ENCODE measurements at regions not wholly inside any gene's neighbourhood (a gene's known extent, or its start where the extent isn't known, plus 50 kb on each side); places are given as distances from the start of the nearest gene placed in this dataset.
A peak's percentile ranks its signal among the peaks of the same experiment; 100 is the strongest.

- Histone ChIP-seq H3K9ac (ENCODE audit: low read length) (no peak overlapping the region), H3K4me3 (ENCODE audit: low read length) (no peak overlapping the region), H3K9me3 (ENCODE audit: control insufficient read depth, low read length) (no peaks in the 10 kb centered on the region), H3K4me1 (ENCODE audit: control insufficient read depth, insufficient read depth, low read length) (peaks cover 18% of the 10 kb centered on the region), H3K27me3 (replicated peaks; ENCODE audit: control insufficient read depth, insufficient read depth, low read length) (no peaks in the 10 kb centered on the region), H3K36me3 (ENCODE audit: control insufficient read depth, insufficient read depth, low read length, severe bottlenecking) (no peaks in the 10 kb centered on the region)
- no peak for DNase-seq (ENCODE audit: low read depth)
These were observed 351.7 kb downstream of the DIRAS2 start for GRCh38 chr9:90290716-90291485.

- Histone ChIP-seq H3K4me3 (ENCODE audit: low read length) (peak overlapping the region; percentile 55), H3K9ac (ENCODE audit: low read length) (peak overlapping the region; percentile 14), H3K36me3 (ENCODE audit: control insufficient read depth, insufficient read depth, low read length, severe bottlenecking) (no peaks in the 10 kb centered on the region), H3K4me1 (ENCODE audit: control insufficient read depth, insufficient read depth, low read length) (peaks cover 7% of the 10 kb centered on the region), H3K9me3 (ENCODE audit: control insufficient read depth, low read length) (no peaks in the 10 kb centered on the region), H3K27me3 (replicated peaks; ENCODE audit: control insufficient read depth, insufficient read depth, low read length) (no peaks in the 10 kb centered on the region)
- no peak for DNase-seq (ENCODE audit: low read depth)
These were observed 346.1 kb downstream of the DIRAS2 start for GRCh38 chr9:90296539-90296938.

GRCh38 chr9:90299968-90300367, 342.7 kb downstream of the DIRAS2 start:
- no peak overlapping the region for H3K9ac ChIP-seq (ENCODE audit: low read length)
- DNase-seq (ENCODE audit: low read depth) = no peak
- H3K4me1 ChIP-seq (ENCODE audit: control insufficient read depth, insufficient read depth, low read length) = peaks cover 6% of the 10 kb centered on the region
- H3K27me3 ChIP-seq (replicated peaks; ENCODE audit: control insufficient read depth, insufficient read depth, low read length) = no peaks in the 10 kb centered on the region
- no peaks in the 10 kb centered on the region for H3K36me3 ChIP-seq (ENCODE audit: control insufficient read depth, insufficient read depth, low read length, severe bottlenecking)
- H3K4me3 ChIP-seq (ENCODE audit: low read length) = no peak overlapping the region
- no peaks in the 10 kb centered on the region for H3K9me3 ChIP-seq (ENCODE audit: control insufficient read depth, low read length)

- Histone ChIP-seq H3K4me3 (ENCODE audit: low read length) (no peak overlapping the region), H3K9ac (ENCODE audit: low read length) (peak overlapping the region; percentile 48), H3K36me3 (ENCODE audit: control insufficient read depth, insufficient read depth, low read length, severe bottlenecking) (no peaks in the 10 kb centered on the region), H3K9me3 (ENCODE audit: control insufficient read depth, low read length) (no peaks in the 10 kb centered on the region), H3K27me3 (replicated peaks; ENCODE audit: control insufficient read depth, insufficient read depth, low read length) (no peaks in the 10 kb centered on the region), H3K4me1 (ENCODE audit: control insufficient read depth, insufficient read depth, low read length) (peaks cover under 1% of the 10 kb centered on the region)
- DNase-seq (ENCODE audit: low read depth) = no peak
These were observed 341.9 kb downstream of the DIRAS2 start for GRCh38 chr9:90300611-90301276.

- Histone ChIP-seq H3K27me3 (replicated peaks; ENCODE audit: control insufficient read depth, insufficient read depth, low read length) (no peaks in the 10 kb centered on the region), H3K9me3 (ENCODE audit: control insufficient read depth, low read length) (no peaks in the 10 kb centered on the region), H3K4me1 (ENCODE audit: control insufficient read depth, insufficient read depth, low read length) (no peaks in the 10 kb centered on the region), H3K4me3 (ENCODE audit: low read length) (no peak overlapping the region), H3K36me3 (ENCODE audit: control insufficient read depth, insufficient read depth, low read length, severe bottlenecking) (no peaks in the 10 kb centered on the region), H3K9ac (ENCODE audit: low read length) (peak overlapping the region; percentile 48)
- peak; percentile 78 for DNase-seq (ENCODE audit: low read depth)
These were observed 341.4 kb downstream of the DIRAS2 start for GRCh38 chr9:90301277-90301653.

- H3K27me3 ChIP-seq (replicated peaks; ENCODE audit: control insufficient read depth, insufficient read depth, low read length) = no peaks in the 10 kb centered on the region
- no peak overlapping the region for H3K4me3 ChIP-seq (ENCODE audit: low read length)
- H3K36me3 ChIP-seq (ENCODE audit: control insufficient read depth, insufficient read depth, low read length, severe bottlenecking) = no peaks in the 10 kb centered on the region
- no peaks in the 10 kb centered on the region for H3K4me1 ChIP-seq (ENCODE audit: control insufficient read depth, insufficient read depth, low read length)
- DNase-seq (ENCODE audit: low read depth) = no peak
- no peak overlapping the region for H3K9ac ChIP-seq (ENCODE audit: low read length)
- H3K9me3 ChIP-seq (ENCODE audit: control insufficient read depth, low read length) = no peaks in the 10 kb centered on the region
These were observed 339.0 kb downstream of the DIRAS2 start for GRCh38 chr9:90303655-90304054.

GRCh38 chr9:90306158-90306557, 336.5 kb downstream of the DIRAS2 start:
- H3K9me3 ChIP-seq (ENCODE audit: control insufficient read depth, low read length) = no peaks in the 10 kb centered on the region
- no peak overlapping the region for H3K4me3 ChIP-seq (ENCODE audit: low read length)

GRCh38 chr9:90307167-90307833, 335.3 kb downstream of the DIRAS2 start:
- Histone ChIP-seq H3K4me1 (ENCODE audit: control insufficient read depth, insufficient read depth, low read length) (no peaks in the 10 kb centered on the region), H3K9me3 (ENCODE audit: control insufficient read depth, low read length) (no peaks in the 10 kb centered on the region), H3K9ac (ENCODE audit: low read length) (no peak overlapping the region), H3K4me3 (ENCODE audit: low read length) (no peak overlapping the region), H3K27me3 (replicated peaks; ENCODE audit: control insufficient read depth, insufficient read depth, low read length) (no peaks in the 10 kb centered on the region), H3K36me3 (ENCODE audit: control insufficient read depth, insufficient read depth, low read length, severe bottlenecking) (no peaks in the 10 kb centered on the region)
- no peak for DNase-seq (ENCODE audit: low read depth)

More at GRCh38 chr9:90306158-90306557, 336.5 kb downstream of the DIRAS2 start:
- no peak overlapping the region for H3K9ac ChIP-seq (ENCODE audit: low read length)
- DNase-seq (ENCODE audit: low read depth) = no peak
- no peaks in the 10 kb centered on the region for H3K36me3 ChIP-seq (ENCODE audit: control insufficient read depth, insufficient read depth, low read length, severe bottlenecking)
- no peaks in the 10 kb centered on the region for H3K27me3 ChIP-seq (replicated peaks; ENCODE audit: control insufficient read depth, insufficient read depth, low read length)
- no peaks in the 10 kb centered on the region for H3K4me1 ChIP-seq (ENCODE audit: control insufficient read depth, insufficient read depth, low read length)

- DNase-seq (ENCODE audit: low read depth) = no peak
- Histone ChIP-seq H3K27me3 (replicated peaks; ENCODE audit: control insufficient read depth, insufficient read depth, low read length) (no peaks in the 10 kb centered on the region), H3K9ac (ENCODE audit: low read length) (no peak overlapping the region), H3K4me3 (ENCODE audit: low read length) (no peak overlapping the region), H3K9me3 (ENCODE audit: control insufficient read depth, low read length) (no peaks in the 10 kb centered on the region), H3K4me1 (ENCODE audit: control insufficient read depth, insufficient read depth, low read length) (no peaks in the 10 kb centered on the region), H3K36me3 (ENCODE audit: control insufficient read depth, insufficient read depth, low read length, severe bottlenecking) (no peaks in the 10 kb centered on the region)
These were observed 334.7 kb downstream of the DIRAS2 start for GRCh38 chr9:90307891-90308290.

GRCh38 chr9:90308691-90309090, 333.9 kb downstream of the DIRAS2 start:
- DNase-seq (ENCODE audit: low read depth) = no peak
- no peaks in the 10 kb centered on the region for H3K27me3 ChIP-seq (replicated peaks; ENCODE audit: control insufficient read depth, insufficient read depth, low read length)
- H3K4me3 ChIP-seq (ENCODE audit: low read length) = no peak overlapping the region
- no peak overlapping the region for H3K9ac ChIP-seq (ENCODE audit: low read length)
- H3K9me3 ChIP-seq (ENCODE audit: control insufficient read depth, low read length) = no peaks in the 10 kb centered on the region
- no peaks in the 10 kb centered on the region for H3K4me1 ChIP-seq (ENCODE audit: control insufficient read depth, insufficient read depth, low read length)
- no peaks in the 10 kb centered on the region for H3K36me3 ChIP-seq (ENCODE audit: control insufficient read depth, insufficient read depth, low read length, severe bottlenecking)

GRCh38 chr9:90309809-90310520, 332.7 kb downstream of the DIRAS2 start:
- no peaks in the 10 kb centered on the region for H3K36me3 ChIP-seq (ENCODE audit: control insufficient read depth, insufficient read depth, low read length, severe bottlenecking)
- no peak overlapping the region for H3K9ac ChIP-seq (ENCODE audit: low read length)
- no peak overlapping the region for H3K4me3 ChIP-seq (ENCODE audit: low read length)
- no peaks in the 10 kb centered on the region for H3K27me3 ChIP-seq (replicated peaks; ENCODE audit: control insufficient read depth, insufficient read depth, low read length)
- no peak for DNase-seq (ENCODE audit: low read depth)
- H3K4me1 ChIP-seq (ENCODE audit: control insufficient read depth, insufficient read depth, low read length) = no peaks in the 10 kb centered on the region
- no peaks in the 10 kb centered on the region for H3K9me3 ChIP-seq (ENCODE audit: control insufficient read depth, low read length)
